Ishikawa (cell line): ENCODE measurements at regions not wholly inside any gene's neighbourhood (a gene's known extent, or its start where the extent isn't known, plus 50 kb on each side); places are given as distances from the start of the nearest gene placed in this dataset.

Source experiments
- CEBPB ChIP-seq: IDR thresholded peaks from 2 replicates; pipeline ENCODE4 v1.6.1; 2012
- CREB1 ChIP-seq: IDR thresholded peaks from 2 replicates; pipeline ENCODE4 v1.6.1; 2012; ENCODE audit warnings: low read depth
- EGR1 ChIP-seq: IDR thresholded peaks from 2 replicates; pipeline ENCODE4 v1.6.1; 2012
- EP300 ChIP-seq: IDR thresholded peaks from 2 replicates; pipeline ENCODE4 v1.6.1; 2012; ENCODE audit warnings: borderline replicate concordance
- FOXM1 ChIP-seq: IDR thresholded peaks from 2 replicates; pipeline ENCODE4 v1.6.1; 2012; ENCODE audit warnings: low read depth, borderline replicate concordance
- MAX ChIP-seq: IDR thresholded peaks from 2 replicates; pipeline ENCODE4 v1.6.1; 2012
- NFIC ChIP-seq: IDR thresholded peaks from 2 replicates; pipeline ENCODE4 v1.6.1; 2012
- RAD21 ChIP-seq: IDR thresholded peaks from 2 replicates; pipeline ENCODE4 v1.6.1; 2012; ENCODE audit warnings: low read depth
- REST ChIP-seq: IDR thresholded peaks from 2 replicates; pipeline ENCODE4 v1.6.1; 2012; ENCODE audit warnings: low read depth, mild to moderate bottlenecking
- TAF1 ChIP-seq: IDR thresholded peaks from 2 replicates; pipeline ENCODE4 v1.6.1; 2012; ENCODE audit warnings: low read depth, mild to moderate bottlenecking
- TCF12 ChIP-seq: IDR thresholded peaks from 2 replicates; pipeline ENCODE4 v1.6.1; 2012; ENCODE audit warnings: low read depth
- TEAD4 ChIP-seq: IDR thresholded peaks from 2 replicates; pipeline ENCODE4 v1.6.1; 2012
- USF1 ChIP-seq: IDR thresholded peaks from 2 replicates; pipeline ENCODE4 v1.6.1; 2012
- YY1 ChIP-seq: IDR thresholded peaks from 2 replicates; pipeline ENCODE4 v1.6.1; 2012; ENCODE audit warnings: low read depth
- ZBTB7A ChIP-seq: IDR thresholded peaks from 2 replicates; pipeline ENCODE4 v1.6.1; 2012; ENCODE audit warnings: low read depth

- TF ChIP-seq FOXM1, result no peak
- no peak for TF ChIP-seq REST
- TF ChIP-seq CEBPB, result no peak
These were observed 55.5 kb upstream of the GADD45A start for GRCh38 chr1:67629370-67630075.

- TF ChIP-seq TCF12 (no peak), CEBPB (no peak), EP300 (no peak), ZBTB7A (no peak), FOXM1 (no peak), RAD21 (no peak), REST (no peak), MAX (no peak), EGR1 (no peak), CREB1 (no peak), TEAD4 (no peak), NFIC (no peak), TAF1 (no peak), USF1 (no peak), YY1 (no peak)
These were observed 54.5 kb upstream of the GADD45A start for GRCh38 chr1:67630438-67631045.

GRCh38 chr1:67632356-67632755 lies 52.6 kb upstream of the GADD45A start:
- TF ChIP-seq TEAD4, result no peak
- TF ChIP-seq CREB1, result no peak

GRCh38 chr1:67632811-67633655 lies 52.0 kb upstream of the GADD45A start:
- no peak for TF ChIP-seq TAF1
- TF ChIP-seq CREB1, result no peak
- TF ChIP-seq USF1, result no peak
- no peak for TF ChIP-seq RAD21
- no peak for TF ChIP-seq YY1
- no peak for TF ChIP-seq MAX
- no peak for TF ChIP-seq TCF12
- no peak for TF ChIP-seq REST
- no peak for TF ChIP-seq EGR1
- TF ChIP-seq NFIC, result no peak
- no peak for TF ChIP-seq EP300
- no peak for TF ChIP-seq FOXM1
- TF ChIP-seq ZBTB7A, result no peak
